HG03045 (cell line): ENCODE measurements at regions not wholly inside any gene's neighbourhood (a gene's known extent, or its start where the extent isn't known, plus 50 kb on each side); places are given as distances from the start of the nearest gene placed in this dataset.
"Not testable (repeated sequence)": the region's sequence is repeated elsewhere in the genome, so short reads cannot be mapped to it uniquely, and the experiment has no call there.

ENCODE experiments used
- ATAC-seq: cut with Tn5 transposase; IDR thresholded peaks from one replicate; pipeline ENCODE4 v1.9.1; 2021; ENCODE audit warnings: mild to moderate bottlenecking, moderate library complexity; ENCODE audit not compliant: unreplicated experiment

- ATAC-seq, result no peak
Measured at GRCh38 chr4:137890812-137891211, 351.3 kb downstream of the SLC7A11 start.

DNA sequence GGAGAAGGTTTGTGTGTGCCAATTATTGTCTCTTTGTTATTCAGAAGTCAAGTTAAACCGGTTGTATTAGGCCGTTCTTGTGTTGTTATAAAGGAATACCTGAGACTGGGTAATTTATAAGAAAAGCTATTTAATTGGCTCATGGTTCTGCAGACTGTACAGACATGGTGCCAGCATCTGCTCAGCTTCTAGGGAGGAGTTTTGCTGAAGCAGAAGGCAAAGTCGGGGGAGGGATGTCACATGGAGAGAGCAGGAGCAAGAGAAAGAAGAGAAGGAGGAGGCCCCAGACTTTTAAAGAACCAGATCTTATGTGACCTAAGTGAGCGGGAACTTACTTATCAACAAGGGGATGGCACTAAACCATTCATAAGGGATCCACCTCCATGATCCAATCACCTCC, 349.3 kb upstream of the PCDH18 start:
- ATAC-seq, result no peak

GRCh38 chr4:137868067-137868466, 335.8 kb upstream of the PCDH18 start:
- ATAC-seq, result not testable (repeated sequence)

DNA sequence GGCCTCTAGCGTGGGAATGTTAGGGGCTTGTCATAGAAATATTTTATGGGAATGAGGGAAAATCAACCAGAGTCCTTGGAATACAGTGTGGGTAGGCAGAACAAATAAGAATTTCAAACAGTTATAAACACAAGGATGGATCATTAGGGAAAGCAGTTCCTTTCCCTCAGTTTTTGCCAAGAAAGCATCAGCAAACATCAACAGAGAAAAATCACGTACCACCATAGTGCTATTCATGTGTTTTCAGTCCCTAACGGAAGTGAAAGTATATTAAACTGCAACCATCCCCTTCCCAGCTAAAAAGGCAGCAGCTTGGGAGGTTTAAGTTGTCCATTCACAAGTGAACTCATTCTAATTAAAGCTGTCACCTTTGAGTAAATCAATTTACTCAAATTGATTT, 334.4 kb upstream of the PCDH18 start:
- no peak for ATAC-seq

DNA sequence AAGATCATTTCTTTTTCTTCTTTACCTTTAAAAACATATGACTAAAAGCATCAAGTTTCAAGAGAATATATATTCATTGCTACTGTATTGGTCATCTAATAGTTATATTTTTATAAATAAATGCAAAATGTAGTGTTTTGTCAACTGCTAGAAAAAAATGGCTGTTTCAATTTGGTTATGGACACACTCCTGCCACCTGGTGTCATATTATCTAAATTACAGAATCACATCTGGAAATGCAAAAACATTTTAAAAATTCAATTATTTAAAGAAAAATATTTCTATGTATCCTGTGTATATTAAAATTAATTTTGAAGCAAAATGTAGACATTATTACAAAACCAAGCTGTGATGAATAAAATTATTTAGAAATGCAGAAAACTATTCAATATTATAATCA, 329.4 kb upstream of the PCDH18 start:
- ATAC-seq, result no peak

DNA sequence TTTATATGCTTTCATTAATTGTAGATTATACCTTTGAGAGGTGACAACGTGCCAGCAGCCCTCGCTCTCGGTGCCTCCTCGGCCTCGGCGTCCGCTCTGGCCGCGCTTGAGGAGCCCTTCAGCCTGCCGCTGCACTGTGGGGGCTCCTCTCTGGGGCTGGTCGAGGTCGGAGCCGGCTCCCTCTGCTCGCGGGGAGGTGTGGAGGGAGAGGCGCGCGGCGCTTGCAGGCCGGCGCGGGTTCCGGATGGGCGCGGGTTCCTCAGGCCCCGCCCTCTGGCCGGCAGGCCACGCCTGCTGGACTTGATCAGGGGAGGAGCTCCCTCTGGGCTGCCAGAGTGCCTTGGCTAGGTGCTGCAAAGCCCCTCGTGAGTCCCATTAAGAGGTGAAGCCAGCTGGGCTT, 321.1 kb upstream of the PCDH18 start:
- no peak for ATAC-seq

DNA sequence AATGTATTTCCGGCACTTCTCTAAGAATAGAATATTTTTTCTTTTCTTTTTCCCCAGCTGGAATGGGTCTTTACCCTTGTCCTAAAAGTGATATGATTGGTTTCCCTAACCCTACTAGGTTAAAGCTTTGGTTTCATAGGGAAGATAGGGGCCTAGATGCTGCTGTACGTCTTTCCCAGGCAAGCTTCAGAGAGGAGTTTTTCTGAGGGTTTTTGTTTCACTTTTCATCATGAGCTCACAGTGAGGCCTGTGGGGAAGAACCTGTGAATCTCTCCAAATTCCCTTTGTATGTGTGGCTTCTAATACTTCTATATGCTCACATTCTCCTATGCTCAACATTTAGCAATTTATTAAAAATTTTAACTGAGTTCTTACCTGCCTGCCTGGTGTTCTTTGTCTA, 320.0 kb upstream of the PCDH18 start:
- ATAC-seq, result no peak

- ATAC-seq, result no peak
Measured at GRCh38 chr4:137851435-137851834, 319.1 kb upstream of the PCDH18 start.

- ATAC-seq, result not testable (repeated sequence)
Measured at GRCh38 chr4:137827945-137828344, 295.7 kb upstream of the PCDH18 start.

GRCh38 chr4:137825505-137825904, 293.2 kb upstream of the PCDH18 start:
- no peak for ATAC-seq

DNA sequence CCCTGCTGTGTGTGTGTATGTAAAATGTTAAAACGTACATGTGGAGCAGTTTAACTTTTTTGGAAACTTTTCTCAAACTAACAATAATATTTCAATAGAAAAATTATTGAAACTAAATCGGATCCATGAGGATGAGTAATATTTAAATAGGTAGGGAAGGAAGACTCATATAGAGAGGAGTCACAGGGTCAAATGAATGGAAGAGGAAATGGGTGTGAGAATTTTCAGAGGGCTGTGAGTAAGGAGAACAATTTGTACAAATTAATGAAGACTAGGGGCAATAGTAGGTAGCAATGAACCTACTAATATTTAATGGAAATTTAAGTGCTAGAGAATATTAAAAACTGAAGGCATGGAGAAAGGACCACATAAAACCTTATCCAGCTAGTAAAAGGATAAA, 290.7 kb upstream of the PCDH18 start:
- no peak for ATAC-seq

- ATAC-seq, result peak; percentile 70
Measured at GRCh38 chr4:137819964-137820383, 287.7 kb upstream of the PCDH18 start.

- no peak for ATAC-seq
Measured at GRCh38 chr4:137812258-137812657, 280.0 kb upstream of the PCDH18 start.

DNA sequence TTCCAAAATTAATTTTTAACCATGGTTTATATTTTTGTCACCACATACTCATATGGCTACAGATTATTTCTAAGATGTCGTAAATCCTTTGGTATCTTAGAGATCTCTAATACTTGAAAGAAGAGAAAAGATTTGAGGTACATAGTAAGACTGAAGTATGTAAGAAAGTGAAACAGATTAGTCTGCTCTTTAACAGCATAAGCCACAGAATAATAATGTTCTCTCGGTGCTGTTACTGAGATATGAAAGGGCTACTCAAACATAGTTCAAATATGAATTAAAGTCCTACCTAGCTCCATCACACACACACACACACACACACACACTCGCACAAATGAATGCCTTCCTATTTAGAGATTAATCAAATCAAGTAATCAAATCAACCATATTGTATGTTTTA, 274.1 kb upstream of the PCDH18 start:
- ATAC-seq, result no peak

- ATAC-seq, result no peak
Measured at GRCh38 chr4:137804906-137805495, 272.7 kb upstream of the PCDH18 start.

GRCh38 chr4:137800861-137801260, 268.6 kb upstream of the PCDH18 start:
- ATAC-seq, result no peak

- no peak for ATAC-seq
Measured at GRCh38 chr4:137794764-137795254, 262.5 kb upstream of the PCDH18 start.

GRCh38 chr4:137789263-137789662, 257.0 kb upstream of the PCDH18 start:
- ATAC-seq, result not testable (repeated sequence)

- ATAC-seq, result not testable (repeated sequence)
Measured at GRCh38 chr4:137783923-137784322, 251.6 kb upstream of the PCDH18 start.

DNA sequence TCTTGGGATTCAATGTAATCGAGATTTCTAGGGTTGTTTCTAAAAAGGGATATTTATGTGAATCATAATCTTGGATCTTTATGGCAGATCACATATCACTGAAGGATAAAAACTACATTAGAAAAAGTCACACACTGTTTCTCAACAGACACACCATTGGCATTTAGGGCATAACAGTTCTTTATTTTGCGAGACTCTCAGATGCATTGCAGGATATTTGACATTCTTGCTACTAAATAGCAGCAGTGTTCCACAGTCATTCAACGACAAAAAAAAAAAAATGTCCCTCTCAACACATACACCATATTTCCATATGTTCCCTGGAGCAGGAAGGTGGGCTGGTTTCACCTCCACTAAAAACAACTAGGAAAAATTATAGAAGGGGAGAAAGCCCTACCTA, 243.4 kb upstream of the PCDH18 start:
- no peak for ATAC-seq

GRCh38 chr4:137774501-137774900, 242.2 kb upstream of the PCDH18 start:
- no peak for ATAC-seq

DNA sequence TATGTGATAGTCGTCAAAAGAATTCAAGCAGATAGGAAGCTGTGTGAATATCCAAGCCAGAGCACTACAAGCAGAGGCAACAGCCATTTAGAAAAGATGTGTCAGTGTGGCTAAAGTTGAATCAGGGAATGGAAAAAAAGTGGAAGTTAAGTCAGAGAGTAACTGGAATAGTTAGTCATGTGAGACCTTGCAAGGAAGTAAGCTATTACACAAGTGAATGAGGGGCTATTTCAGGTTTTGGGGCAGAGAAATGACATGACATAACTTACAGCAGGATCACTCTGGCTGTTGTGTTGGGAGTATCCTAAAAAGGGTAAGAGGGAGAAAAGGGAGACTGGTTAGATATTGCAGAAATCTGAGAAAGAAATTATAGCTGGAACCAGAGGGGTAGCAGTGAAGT, 236.6 kb upstream of the PCDH18 start:
- no peak for ATAC-seq

- ATAC-seq, result no peak
Measured at GRCh38 chr4:137768196-137768595, 235.9 kb upstream of the PCDH18 start.
